GM18526 (cell line): ENCODE measurements at regions not wholly inside any gene's neighbourhood (a gene's known extent, or its start where the extent isn't known, plus 50 kb on each side); places are given as distances from the start of the nearest gene placed in this dataset.

Experiments used
- POLR2A ChIP-seq: IDR thresholded peaks from 3 replicates; pipeline ENCODE4 v1.6.1; 2011; ENCODE audit not compliant: insufficient read length; ENCODE audit errors: extremely low read depth

GRCh38 chr2:7242189-7242867 lies 325.1 kb downstream of the RNF144A start:
- TF ChIP-seq POLR2A, result no peak

GRCh38 chr2:7243276-7243675 lies 326.1 kb downstream of the RNF144A start:
- TF ChIP-seq POLR2A, result no peak

- TF ChIP-seq POLR2A, result no peak
Observed at GRCh38 chr2:7256377-7256776, 339.2 kb downstream of the RNF144A start.

GRCh38 chr2:7262727-7263126 lies 345.5 kb downstream of the RNF144A start:
- TF ChIP-seq POLR2A, result no peak

- no peak for TF ChIP-seq POLR2A
Observed at GRCh38 chr2:7264791-7265190, 347.6 kb downstream of the RNF144A start.

- no peak for TF ChIP-seq POLR2A
Observed at GRCh38 chr2:7265286-7265685, 348.1 kb downstream of the RNF144A start.

- TF ChIP-seq POLR2A, result no peak
Observed at GRCh38 chr2:7269106-7269643, 352.0 kb downstream of the RNF144A start.

GRCh38 chr2:7270011-7270431 lies 352.8 kb downstream of the RNF144A start:
- no peak for TF ChIP-seq POLR2A

- TF ChIP-seq POLR2A, result no peak
Observed at GRCh38 chr2:7272210-7272609, 355.0 kb downstream of the RNF144A start.

- TF ChIP-seq POLR2A, result no peak
Observed at GRCh38 chr2:7278984-7279383, 361.8 kb downstream of the RNF144A start.

- TF ChIP-seq POLR2A, result no peak
Observed at GRCh38 chr2:7279421-7279949, 362.3 kb downstream of the RNF144A start.

GRCh38 chr2:7280790-7281189 lies 363.6 kb downstream of the RNF144A start:
- TF ChIP-seq POLR2A, result no peak

GRCh38 chr2:7281231-7282201 lies 364.3 kb downstream of the RNF144A start:
- TF ChIP-seq POLR2A, result no peak

GRCh38 chr2:7286120-7286519 lies 368.9 kb downstream of the RNF144A start:
- TF ChIP-seq POLR2A, result no peak

- TF ChIP-seq POLR2A, result no peak
Observed at GRCh38 chr2:7288484-7288883, 371.3 kb downstream of the RNF144A start.

- no peak for TF ChIP-seq POLR2A
Observed at GRCh38 chr2:7289697-7290096, 372.5 kb downstream of the RNF144A start.

GRCh38 chr2:7292154-7292691 lies 375.0 kb downstream of the RNF144A start:
- TF ChIP-seq POLR2A, result no peak
